Vagina (tissue), 2 donors: ENCODE measurements at regions not wholly inside any gene's neighbourhood (a gene's known extent, or its start where the extent isn't known, plus 50 kb on each side); places are given as distances from the start of the nearest gene placed in this dataset.

Source experiments
- CTCF ChIP-seq, 3 experiments: fragments of 450-650 bp in 2 of 3; fragments of 200-600 bp in 1 of 3; sonication (generic) in 1 of 3; IDR thresholded peaks; one replicate each; pipeline ENCODE4 v1.5.1; 2017 to 2019; ENCODE audit warnings: antibody characterized with exemption in 3 of 3, mild to moderate bottlenecking in 2 of 3, moderate library complexity in 2 of 3
- POLR2AphosphoS5 ChIP-seq, 2 donors: sonication (generic); formaldehyde crosslinking; IDR thresholded peaks; one replicate each; pipeline ENCODE4 v1.9.0; 2017; ENCODE audit warnings: antibody characterized with exemption in 2 of 2, mild to moderate bottlenecking in 2 of 2, low read depth in 1 of 2; ENCODE audit not compliant: insufficient read depth in 1 of 2

DNA sequence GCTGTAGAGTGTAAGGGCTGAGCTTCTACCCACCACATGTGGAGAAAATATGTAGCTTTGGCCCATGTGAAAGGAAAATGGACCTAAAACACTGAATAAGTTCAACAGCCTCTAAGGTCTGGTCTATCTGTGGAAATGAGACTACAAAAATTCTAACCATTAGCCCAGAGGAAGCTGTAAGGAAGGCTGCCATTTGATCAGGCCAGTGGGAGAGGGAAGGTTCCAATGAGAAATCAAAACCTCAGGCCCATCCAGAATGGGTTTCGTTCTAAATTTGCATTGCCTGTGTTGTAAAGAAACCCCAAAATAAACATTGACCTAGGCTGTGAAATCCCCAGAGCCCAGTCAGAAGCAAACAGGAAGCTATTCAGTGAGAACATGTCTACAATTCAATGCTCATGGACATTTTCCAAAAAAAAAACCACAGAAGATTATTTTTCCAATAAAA is 320.4 kb upstream of the SLC7A11 start:
- TF ChIP-seq POLR2AphosphoS5 (IDR thresholded peaks at IDR 0.05; ENCODE audit: insufficient read depth in 1 of 2, low read depth in 1 of 2) (no peak), CTCF (IDR thresholded peaks at IDR 0.05) (no peak)
